Kidney (tissue), 13 donors: ENCODE measurements at regions not wholly inside any gene's neighbourhood (a gene's known extent, or its start where the extent isn't known, plus 50 kb on each side); places are given as distances from the start of the nearest gene placed in this dataset.

Experiments
- DNase-seq, 5 donors: peaks; one replicate each; pipeline ENCODE4 v3.0.0-alpha.2; 2013 to 2020
- FAIRE-seq: peaks from 2 replicates; lab custom pipeline; 2012; peaks lifted over from hg19 to GRCh38; lab: Jason Lieb, UNC
- H3K27ac ChIP-seq, 2 donors: one replicate each; pipeline ENCODE4 v1.7.0; 2013; ENCODE audit warnings: low read depth in 2 of 2, low read length in 2 of 2, inconsistent platforms in 1 of 2
- H3K27me3 ChIP-seq: one replicate; pipeline ENCODE4 v1.7.1; 2013; ENCODE audit warnings: low read length, inconsistent platforms; ENCODE audit not compliant: control insufficient read depth, insufficient read depth
- H3K36me3 ChIP-seq, 3 donors: one replicate each; pipeline versions ENCODE4 v1.7.0 to v1.7.1; 2013; ENCODE audit warnings: low read length in 3 of 3, control low read depth in 1 of 3, inconsistent platforms in 1 of 3; ENCODE audit not compliant: insufficient read depth in 3 of 3, control insufficient read depth in 2 of 3
- H3K4me1 ChIP-seq, 3 donors: one replicate each; pipeline versions ENCODE4 v1.7.0 to v1.7.1; 2013; ENCODE audit warnings: low read length in 3 of 3, inconsistent platforms in 1 of 3, low read depth in 1 of 3; ENCODE audit not compliant: control insufficient read depth in 2 of 3, insufficient read depth in 2 of 3
- H3K4me3 ChIP-seq, 3 donors: one replicate each; pipeline versions ENCODE4 v1.7.0 to v1.8.1; 2013; ENCODE audit warnings: low read length in 3 of 3, control low read depth in 1 of 3, inconsistent platforms in 1 of 3
- H3K9ac ChIP-seq, 3 donors: one replicate each; pipeline versions ENCODE4 v1.7.0 to v1.7.1; 2013; ENCODE audit warnings: low read length in 3 of 3, control low read depth in 1 of 3, inconsistent platforms in 1 of 3
- H3K9me3 ChIP-seq, 3 donors: one replicate each; pipeline versions ENCODE4 v1.7.0 to v1.7.1; 2013; ENCODE audit warnings: low read length in 3 of 3, control low read depth in 1 of 3, inconsistent platforms in 1 of 3; ENCODE audit not compliant: control insufficient read depth in 2 of 3, insufficient read depth in 1 of 3
- intact Hi-C: fragments of 100-400 bp; cut with DNase I; formaldehyde crosslinking; loops from one replicate; pipeline ENCODE4 v1.11.1; 2022
- TF ChIP-seq, protein P1 (sequence below): IDR thresholded peaks from 3 replicates; pipeline ENCODE4 v1.5.1; 2012; ENCODE audit warnings: mild to moderate bottlenecking, moderate library complexity, borderline replicate concordance; ENCODE audit not compliant: insufficient read depth; ENCODE audit errors: extremely low read depth
- donor health status: control.
- donor health status: control.
- donor health status: control.
- donor health status: control.
- donor health status: control.
- donor health status: DM: yes; HTN: yes; CAD: no.
- donor health status: Normal renal cell carcinoma (clear cell type).

- peaks cover 0 to 17% (median 0%) of the 10 kb centered on the region in 3 donors for H3K4me1 ChIP-seq
- H3K27ac ChIP-seq: no peak overlapping the region
- DNase-seq (peak in 1 of 5 donors; percentile 9), FAIRE-seq (peak; percentile 80)
- H3K27me3 ChIP-seq: no peaks in the 10 kb centered on the region
- no peak overlapping the region for H3K9ac ChIP-seq
- intact Hi-C loops: no loop called here
- H3K4me3 ChIP-seq: peak overlapping the region in 1 of 3 donors; percentile 15
- H3K9me3 ChIP-seq: no peaks in the 10 kb centered on the region
- TF ChIP-seq, protein P1, sequence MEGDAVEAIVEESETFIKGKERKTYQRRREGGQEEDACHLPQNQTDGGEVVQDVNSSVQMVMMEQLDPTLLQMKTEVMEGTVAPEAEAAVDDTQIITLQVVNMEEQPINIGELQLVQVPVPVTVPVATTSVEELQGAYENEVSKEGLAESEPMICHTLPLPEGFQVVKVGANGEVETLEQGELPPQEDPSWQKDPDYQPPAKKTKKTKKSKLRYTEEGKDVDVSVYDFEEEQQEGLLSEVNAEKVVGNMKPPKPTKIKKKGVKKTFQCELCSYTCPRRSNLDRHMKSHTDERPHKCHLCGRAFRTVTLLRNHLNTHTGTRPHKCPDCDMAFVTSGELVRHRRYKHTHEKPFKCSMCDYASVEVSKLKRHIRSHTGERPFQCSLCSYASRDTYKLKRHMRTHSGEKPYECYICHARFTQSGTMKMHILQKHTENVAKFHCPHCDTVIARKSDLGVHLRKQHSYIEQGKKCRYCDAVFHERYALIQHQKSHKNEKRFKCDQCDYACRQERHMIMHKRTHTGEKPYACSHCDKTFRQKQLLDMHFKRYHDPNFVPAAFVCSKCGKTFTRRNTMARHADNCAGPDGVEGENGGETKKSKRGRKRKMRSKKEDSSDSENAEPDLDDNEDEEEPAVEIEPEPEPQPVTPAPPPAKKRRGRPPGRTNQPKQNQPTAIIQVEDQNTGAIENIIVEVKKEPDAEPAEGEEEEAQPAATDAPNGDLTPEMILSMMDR: no peak
- no peaks in the 10 kb centered on the region for H3K36me3 ChIP-seq
These were observed 158.0 kb upstream of the MMADHC start for GRCh38 chr2:149745396-149746230.

- TF ChIP-seq, protein P1: no peak
- Histone ChIP-seq H3K36me3 (no peaks in the 10 kb centered on the region), H3K9ac (no peak overlapping the region), H3K9me3 (no peaks in the 10 kb centered on the region), H3K27ac (peak overlapping the region in 1 of 2 donors; percentile 41), H3K4me3 (no peak overlapping the region), H3K4me1 (peaks cover 0 to 17% (median 0%) of the 10 kb centered on the region in 3 donors), H3K27me3 (no peaks in the 10 kb centered on the region)
- intact Hi-C loops: no loop called here
- no peak for FAIRE-seq
- peak in 1 of 5 donors; percentile 21 for DNase-seq
These were observed 157.3 kb upstream of the MMADHC start for GRCh38 chr2:149744865-149745264.

- TF ChIP-seq, protein P1: no peak
- DNase-seq (no peak), FAIRE-seq (no peak)
- no peaks in the 10 kb centered on the region for H3K36me3 ChIP-seq
- no peaks in the 10 kb centered on the region for H3K27me3 ChIP-seq
- no peak overlapping the region for H3K4me3 ChIP-seq
- H3K27ac ChIP-seq: no peak overlapping the region
- peaks cover 0 to 17% (median 0%) of the 10 kb centered on the region in 3 donors for H3K4me1 ChIP-seq
- intact Hi-C loops: no loop called here
- H3K9ac ChIP-seq: no peak overlapping the region
- H3K9me3 ChIP-seq: no peaks in the 10 kb centered on the region
These were observed 156.4 kb upstream of the MMADHC start for GRCh38 chr2:149743842-149744448.
